NAMALWA (cell line): ENCODE measurements at regions not wholly inside any gene's neighbourhood (a gene's known extent, or its start where the extent isn't known, plus 50 kb on each side); places are given as distances from the start of the nearest gene placed in this dataset.

Source experiments
- DNase-seq: peaks from one replicate; pipeline ENCODE4 v3.0.0-alpha.2; 2015; ENCODE audit warnings: low spot score

DNA sequence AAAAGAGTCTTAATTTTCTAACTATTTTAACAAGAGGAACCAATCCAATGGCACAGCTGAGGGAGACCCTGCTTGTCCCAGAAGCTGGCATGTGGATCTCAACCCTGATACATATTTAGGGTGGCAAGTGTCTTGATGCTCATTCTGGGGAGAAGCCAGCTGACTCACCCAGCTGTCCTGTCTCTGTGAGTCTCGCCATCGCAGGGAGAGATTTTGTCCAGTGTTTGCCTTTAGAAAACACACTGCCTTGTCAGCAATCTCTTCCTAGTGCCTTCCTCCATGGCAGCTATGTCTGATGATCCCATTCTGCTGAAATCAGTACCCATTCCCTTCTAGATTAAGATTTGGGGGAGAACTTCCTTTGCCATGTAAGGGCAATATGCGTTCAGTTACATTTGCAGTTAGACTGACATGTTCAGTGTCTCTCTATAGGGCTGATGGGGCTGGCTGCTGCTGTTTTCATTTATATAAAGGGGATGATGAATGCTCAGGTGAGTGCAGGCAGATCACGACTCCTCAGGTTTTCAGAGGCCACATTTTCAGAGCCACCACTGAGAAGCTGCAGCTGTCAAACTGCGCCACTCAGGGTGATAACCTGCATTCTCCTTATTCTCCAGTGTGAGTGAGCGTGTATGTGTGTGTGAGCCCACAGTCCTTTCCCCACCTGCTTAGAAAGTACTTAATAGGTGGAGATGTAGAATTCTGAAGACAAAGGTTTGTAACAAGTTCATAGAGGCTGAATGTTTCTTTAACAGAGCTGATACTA, 217.0 kb downstream of the GAS1 start:
- no peak for DNase-seq

- no peak for DNase-seq
Measured at GRCh38 chr9:86724529-86724928, 222.8 kb downstream of the GAS1 start.

DNA sequence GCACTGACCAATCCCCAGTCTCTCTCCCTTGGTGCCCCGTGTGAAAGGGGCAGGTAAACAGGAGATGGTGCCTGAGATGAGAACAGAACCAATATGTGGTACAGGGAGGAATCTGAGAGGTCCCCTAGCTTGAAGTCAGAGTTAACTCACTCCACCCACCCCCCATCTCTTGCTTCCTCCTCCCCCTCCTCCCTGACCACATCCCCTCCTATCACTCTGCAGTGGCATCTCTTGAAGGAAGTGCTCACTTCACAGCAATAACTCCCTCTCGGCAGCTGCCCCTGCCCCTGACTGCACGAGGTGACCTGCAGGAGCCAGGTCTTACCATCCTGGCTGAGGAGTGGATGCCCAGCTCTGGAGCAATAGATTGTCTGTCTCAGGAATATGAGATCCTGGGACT, 224.0 kb downstream of the GAS1 start:
- no peak for DNase-seq

- DNase-seq = no peak
Measured at GRCh38 chr9:86722706-86723075, 224.6 kb downstream of the GAS1 start.

DNA sequence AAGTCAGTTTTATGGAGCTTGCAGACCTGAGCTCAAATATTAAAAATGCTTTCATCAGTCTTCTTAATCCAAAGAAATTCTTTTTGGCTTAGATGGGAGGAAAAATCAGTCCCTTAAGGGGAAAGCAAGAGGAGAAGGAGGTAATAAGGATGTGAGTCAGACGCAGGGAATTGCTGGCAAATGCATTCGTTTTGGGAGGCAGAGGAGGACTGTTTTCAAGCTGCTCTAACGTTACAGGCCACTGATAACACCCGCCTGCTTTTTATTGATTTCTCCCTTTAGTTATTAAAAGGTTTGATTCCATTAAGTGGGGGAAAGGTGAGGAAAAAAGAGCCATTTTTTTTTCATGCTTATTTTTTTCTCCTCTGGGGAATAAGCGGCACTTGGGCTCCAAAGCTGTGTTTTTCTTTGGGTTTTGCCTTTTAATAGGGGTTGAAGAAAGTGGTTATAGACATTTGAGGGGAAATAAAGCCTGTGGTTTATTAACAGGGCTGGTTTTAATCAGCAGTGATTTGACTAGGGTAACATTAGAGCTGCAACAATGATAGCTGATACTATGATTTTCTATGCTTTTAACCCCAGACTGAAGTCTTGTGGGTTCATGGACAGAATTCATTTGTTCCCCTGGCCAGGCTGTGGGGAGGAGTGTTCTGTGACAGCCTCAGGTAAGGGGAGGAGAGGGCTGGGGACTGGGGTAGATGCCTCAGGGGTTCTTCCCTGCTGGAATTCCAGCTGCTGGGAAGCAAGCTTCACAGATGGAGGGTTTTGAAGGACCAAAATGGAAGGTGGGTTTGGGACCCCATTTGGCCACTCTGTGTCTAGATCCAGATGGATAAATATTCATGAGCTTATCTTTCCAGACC, 225.2 kb downstream of the GAS1 start:
- DNase-seq = no peak

DNA sequence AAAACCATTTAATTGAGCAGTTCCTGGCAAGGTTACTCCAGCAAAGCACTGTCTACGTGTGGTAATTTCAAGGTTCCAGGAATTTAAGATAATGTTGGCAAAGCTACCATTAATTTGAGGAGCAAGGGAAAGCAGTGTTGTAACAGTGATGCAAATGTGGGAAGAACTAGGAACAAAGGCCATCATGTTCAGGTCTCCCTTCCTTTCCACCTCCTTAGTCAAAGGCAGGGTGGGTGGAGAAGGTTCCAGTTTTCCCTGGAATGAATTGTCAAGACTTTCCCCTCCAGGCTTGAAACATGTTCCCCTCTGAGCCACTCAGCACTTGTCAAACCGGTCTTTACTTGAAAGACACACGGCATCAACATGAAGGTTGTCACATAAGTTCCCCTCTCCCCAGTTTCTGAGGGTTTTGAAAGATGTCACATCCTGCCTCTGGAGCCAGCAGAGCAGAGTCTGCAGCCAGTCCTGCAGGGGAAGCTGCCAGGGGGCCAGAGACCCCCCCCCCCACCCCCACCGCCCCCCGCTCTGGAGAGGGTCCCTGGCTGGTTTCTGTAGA, 226.0 kb downstream of the GAS1 start:
- no peak for DNase-seq

DNA sequence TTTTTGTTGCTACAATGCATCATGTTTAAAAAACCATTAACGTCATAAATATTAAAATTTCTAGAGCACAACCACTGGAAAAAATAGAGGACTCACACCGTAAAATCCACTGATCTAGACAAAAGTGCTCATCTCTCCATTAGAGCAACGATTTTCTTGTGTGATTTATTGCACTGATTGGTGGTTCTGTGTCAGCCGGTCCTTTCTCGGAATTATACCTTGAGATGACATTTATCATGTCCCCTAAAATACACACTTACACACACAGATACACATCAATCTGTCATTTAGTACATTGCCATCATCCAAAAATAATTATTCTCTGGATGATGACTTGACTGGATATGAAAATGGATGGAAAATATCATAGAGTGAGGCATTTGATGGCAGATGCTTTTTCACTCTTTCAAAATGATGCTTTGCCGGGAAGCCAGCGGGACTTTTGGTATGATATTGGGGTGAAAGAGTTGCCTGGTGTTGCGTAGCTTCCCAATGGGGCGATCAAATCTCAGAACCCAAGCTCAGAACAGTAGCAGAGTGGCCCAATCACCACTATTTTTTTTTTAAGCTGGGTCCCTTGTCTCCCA, 226.6 kb downstream of the GAS1 start:
- DNase-seq = no peak

DNA sequence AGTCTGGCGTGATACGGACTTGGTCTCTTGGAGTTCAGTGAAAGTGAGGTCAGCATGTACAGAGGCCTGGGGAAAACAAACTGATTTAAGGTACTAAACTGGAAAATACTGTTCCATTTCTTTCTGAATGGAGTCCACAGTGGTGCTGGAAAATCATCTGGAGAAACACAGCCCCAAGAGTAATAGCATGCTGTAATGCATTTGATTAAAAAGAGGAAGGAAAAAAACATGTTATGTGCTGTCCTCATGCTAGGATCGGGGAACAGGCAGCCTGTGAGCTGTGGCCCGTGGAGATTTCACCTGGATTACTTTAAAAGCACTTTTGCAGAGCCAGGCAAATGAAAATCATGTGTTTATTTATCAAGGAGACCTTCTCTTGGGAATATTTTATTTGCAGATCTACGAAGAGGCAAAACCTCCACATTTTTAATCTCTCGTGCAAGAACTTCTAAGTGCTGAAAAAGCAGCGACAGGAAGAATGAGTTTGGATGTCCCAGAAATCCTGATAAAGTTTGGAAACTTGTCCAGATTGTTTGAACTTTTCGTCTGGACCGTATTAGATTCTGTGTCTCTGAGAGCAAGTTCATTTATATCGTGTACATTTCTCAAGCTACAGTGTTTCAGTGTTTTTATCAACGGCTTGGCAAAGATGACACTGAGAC, 228.8 kb downstream of the GAS1 start:
- DNase-seq = no peak

DNA sequence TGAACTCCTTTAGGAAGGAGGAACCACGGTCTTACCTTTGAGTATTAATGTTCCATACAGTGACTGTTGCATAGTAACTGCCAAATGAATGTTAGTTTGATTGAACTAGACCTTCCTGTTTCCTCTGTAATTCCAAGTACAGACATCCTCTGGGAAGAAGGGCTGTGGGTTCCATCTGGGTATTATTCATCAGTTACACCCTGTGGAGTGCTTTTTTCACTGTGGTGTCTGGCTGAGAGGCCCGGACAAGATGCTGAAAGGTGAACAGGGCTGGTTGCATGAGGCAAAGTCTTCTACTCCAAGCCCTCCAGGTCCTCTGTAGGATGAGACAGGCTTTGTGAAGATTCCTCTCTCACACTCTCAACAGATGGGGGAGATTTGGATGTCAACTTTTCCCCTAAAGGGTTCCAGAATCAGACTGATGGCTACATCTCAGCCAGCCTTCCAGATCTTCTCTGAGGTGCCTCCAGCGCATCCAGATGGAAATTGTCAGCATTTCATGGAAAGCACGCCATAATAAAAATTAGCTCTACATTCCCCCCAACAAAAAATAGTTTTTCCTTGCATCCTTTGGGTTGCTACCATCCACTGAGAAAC, 230.9 kb downstream of the GAS1 start:
- DNase-seq = no peak

- no peak for DNase-seq
Measured at GRCh38 chr9:86714999-86715398, 232.3 kb downstream of the GAS1 start.

GRCh38 chr9:86713970-86714369, 233.3 kb downstream of the GAS1 start:
- no peak for DNase-seq

- DNase-seq = no peak
Measured at GRCh38 chr9:86713470-86713869, 233.8 kb downstream of the GAS1 start.

DNA sequence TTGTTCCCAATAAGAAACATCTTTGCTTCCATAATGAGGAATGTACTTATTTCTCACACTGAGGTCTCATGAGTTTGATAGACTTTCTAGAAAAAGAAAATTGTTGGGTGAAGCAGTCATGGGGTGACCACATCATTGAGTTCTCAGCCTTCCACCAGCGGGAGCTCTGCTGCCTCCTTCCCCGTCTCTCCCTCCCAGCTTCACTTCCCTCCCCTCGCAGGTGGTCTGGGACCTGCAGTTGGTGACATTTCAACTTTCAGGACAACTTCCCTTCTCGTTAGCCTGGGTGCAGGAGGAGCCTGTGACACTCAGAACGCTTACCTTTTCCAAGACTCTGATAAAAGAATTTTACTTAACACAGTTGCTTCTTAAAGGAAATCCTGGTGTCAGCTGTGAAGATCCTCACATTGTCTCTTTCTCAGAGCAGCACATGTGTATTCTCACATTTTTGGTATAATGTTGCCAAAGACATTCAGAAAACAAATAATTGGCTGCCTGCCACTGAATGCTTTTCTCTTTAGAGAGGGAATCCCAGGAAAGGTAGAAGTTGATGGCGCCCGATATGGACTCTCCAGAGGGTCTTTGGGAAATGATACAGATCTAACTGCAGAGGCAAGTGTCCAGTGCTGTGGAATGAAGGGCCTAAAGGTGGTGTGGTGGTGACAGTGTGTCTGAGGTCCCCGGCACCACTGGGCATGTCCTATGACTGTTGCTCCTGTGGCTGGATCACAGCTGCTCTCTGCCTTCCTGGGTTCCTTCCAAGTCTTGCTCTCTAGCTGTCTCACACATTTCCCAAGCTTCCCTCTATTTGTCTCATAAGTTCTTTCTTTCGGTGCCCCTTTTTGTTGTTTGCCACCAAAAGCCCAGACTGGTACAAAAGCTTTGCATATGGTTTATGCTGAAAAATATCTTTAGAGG, 238.1 kb downstream of the GAS1 start:
- no peak for DNase-seq

DNA sequence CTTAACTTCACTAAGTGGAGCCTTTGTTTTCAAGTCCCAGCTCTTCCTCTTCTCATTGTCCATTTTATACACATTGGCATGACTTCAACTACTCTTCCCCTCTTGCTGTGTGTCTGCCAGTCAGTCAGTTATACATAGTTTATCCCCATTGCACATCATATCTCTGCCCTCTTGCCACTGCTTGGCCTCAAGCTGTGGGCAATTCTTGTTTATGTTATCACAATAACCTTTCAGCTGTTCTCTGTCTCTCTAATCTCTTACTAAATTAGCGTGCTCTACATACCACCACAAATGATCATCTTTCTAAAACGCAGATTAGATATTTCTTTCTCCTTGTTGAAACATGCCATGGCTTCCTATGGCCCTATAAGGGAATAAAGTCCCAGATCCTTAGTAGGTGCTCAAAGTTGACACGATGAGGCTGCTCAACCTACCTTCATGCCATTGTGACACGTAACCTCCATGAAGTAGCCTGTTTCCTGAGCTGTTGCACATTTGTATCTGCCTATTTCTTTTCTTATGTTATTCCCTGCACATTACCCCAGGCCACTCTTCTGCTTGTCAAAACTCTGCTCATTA, 239.3 kb downstream of the GAS1 start:
- no peak for DNase-seq

DNA sequence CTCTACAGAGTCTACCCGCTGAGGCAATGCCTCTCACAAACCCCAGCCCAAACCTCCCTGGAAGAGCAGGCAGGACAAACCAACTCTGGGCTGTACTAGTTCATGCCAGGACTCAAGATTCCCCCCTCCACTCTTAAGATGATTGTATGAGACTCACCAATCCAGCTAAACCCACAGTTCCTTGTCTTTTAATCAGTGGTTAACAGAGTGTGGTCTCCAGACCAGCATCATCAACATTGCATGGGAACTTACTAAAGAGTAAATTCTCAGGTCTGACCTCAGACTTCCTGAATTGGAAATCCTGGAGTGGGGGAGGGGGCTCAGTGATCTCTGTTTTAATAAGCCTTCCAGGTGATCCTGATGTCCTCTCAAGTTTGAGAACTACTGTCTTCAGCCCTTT, 240.9 kb downstream of the GAS1 start:
- no peak for DNase-seq

- DNase-seq = no peak
Measured at GRCh38 chr9:86705490-86705889, 241.8 kb downstream of the GAS1 start.

DNA sequence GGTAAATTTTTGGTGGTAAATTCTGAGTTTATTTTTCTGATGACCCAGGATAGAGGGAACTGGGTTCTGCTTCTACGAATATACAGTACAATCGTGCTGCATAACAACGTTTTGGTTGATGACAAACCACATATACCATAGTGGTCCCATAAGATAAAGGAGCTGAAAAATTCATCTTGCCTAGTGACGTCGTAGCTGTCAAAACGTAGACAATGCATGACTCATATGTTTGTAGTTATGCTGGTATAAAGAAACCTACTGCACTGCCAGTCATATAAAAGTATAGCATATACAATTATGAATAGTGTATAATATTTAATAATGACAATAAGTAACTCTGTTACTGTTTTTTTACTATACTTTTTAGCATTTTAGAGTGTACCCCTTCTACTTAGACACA, 244.0 kb downstream of the GAS1 start:
- DNase-seq = no peak

- DNase-seq = no peak
Measured at GRCh38 chr9:86700629-86701028, 246.7 kb downstream of the GAS1 start.

- DNase-seq = no peak
Measured at GRCh38 chr9:86697999-86698398, 249.3 kb downstream of the GAS1 start.

GRCh38 chr9:86697213-86697612, 250.1 kb downstream of the GAS1 start:
- DNase-seq = no peak
